ENCODE measurements at regions not wholly inside any gene's neighbourhood (a gene's known extent, or its start where the extent isn't known, plus 50 kb on each side); places are given as distances from the start of the nearest gene placed in this dataset.
"Not testable (repeated sequence)": the region's sequence is repeated elsewhere in the genome, so short reads cannot be mapped to it uniquely, and the experiment has no call there.

DNA sequence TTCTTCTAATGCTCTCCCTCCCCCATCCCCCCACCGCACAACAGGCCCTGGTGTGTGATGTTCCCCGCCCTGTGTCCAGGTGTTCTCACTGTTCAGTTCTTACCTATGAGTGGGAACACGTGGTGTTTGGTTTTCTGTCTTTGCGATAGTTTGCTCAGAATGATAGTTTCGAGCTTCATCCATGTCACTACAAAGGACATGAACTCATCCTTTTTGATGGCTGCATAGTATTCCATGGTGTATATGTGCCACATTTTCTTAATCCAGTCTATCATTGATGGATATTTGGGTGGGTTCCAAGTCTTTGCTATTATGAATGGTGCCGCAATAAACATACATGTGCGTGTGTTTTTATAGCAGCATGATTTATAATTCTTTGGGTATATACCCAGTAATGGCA is 1005.5 kb upstream of the CDH10 start:
- not testable (repeated sequence) for TF ChIP-seq ISL1 (CRISPR knock-in tag; IDR thresholded peaks at IDR 0.05); RARB (CRISPR knock-in tag; IDR thresholded peaks at IDR 0.05); ZC3H10 (CRISPR knock-in tag; IDR thresholded peaks at IDR 0.05); BACH2 (CRISPR knock-in tag; IDR thresholded peaks at IDR 0.05; ENCODE audit: borderline replicate concordance); PPARA (CRISPR knock-in tag; IDR thresholded peaks at IDR 0.05; ENCODE audit: borderline replicate concordance); TOX (CRISPR knock-in tag; IDR thresholded peaks at IDR 0.05; ENCODE audit: borderline replicate concordance)
- TF ChIP-seq, protein P1, sequence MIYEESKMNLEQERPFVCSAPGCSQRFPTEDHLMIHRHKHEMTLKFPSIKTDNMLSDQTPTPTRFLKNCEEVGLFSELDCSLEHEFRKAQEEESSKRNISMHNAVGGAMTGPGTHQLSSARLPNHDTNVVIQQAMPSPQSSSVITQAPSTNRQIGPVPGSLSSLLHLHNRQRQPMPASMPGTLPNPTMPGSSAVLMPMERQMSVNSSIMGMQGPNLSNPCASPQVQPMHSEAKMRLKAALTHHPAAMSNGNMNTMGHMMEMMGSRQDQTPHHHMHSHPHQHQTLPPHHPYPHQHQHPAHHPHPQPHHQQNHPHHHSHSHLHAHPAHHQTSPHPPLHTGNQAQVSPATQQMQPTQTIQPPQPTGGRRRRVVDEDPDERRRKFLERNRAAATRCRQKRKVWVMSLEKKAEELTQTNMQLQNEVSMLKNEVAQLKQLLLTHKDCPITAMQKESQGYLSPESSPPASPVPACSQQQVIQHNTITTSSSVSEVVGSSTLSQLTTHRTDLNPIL (CRISPR knock-in tag; IDR thresholded peaks at IDR 0.05; ENCODE audit: low read depth): not testable (repeated sequence)

All from SK-N-SH treated with all-trans-retinoic acid at 6 μM for 48 hours (cell line).